HG02943 (cell line): ENCODE measurements at regions not wholly inside any gene's neighbourhood (a gene's known extent, or its start where the extent isn't known, plus 50 kb on each side); places are given as distances from the start of the nearest gene placed in this dataset.

Experiments used
- ATAC-seq: cut with Tn5 transposase; IDR thresholded peaks from one replicate; pipeline ENCODE4 v1.9.1; 2021; ENCODE audit warnings: mild to moderate bottlenecking, low read depth, moderate library complexity; ENCODE audit not compliant: unreplicated experiment

- ATAC-seq: no peak
These were observed 133.0 kb downstream of the ZDHHC21 start for GRCh38 chr9:14560194-14560593.

GRCh38 chr9:14554886-14555285, 138.3 kb downstream of the ZDHHC21 start:
- ATAC-seq: no peak

DNA sequence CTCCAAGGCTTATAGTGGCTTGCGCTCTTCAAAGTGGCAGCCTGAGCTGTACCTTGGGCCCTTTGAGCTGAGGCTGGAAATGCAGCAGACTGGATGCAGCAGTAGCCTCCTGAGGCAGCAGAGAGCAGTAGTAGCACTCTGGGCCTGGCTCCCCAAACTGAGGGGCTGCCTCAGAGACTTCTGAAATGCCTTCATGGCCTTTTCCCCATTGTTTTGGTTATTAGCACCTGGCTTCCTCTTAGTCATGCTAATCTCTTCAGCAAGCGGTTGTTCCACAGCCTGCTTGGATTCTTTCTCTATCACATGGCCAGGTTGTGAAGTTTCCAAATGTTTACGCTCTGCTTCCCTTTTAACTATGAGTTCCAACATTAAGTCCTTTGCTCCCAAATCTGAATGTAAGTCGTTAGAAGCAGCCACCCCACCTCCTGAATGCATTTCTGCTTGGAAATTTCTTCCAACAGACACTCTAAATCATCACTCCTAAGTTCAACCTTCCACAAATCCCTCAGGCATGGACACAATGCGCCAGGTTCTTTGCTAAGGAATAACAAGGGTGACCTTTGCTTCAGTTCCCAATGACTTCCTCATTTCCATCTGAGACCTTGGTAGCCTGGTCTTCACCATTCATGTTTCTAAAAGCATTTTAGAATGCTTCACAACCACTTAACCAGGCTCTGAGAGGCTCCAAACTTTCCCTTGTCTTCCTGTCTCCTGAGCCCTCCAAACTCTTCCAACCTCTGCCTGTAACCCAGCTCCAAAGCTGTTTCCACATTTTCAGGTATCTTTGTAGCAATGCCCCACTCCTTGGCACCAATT, 145.8 kb downstream of the ZDHHC21 start:
- ATAC-seq: no peak

DNA sequence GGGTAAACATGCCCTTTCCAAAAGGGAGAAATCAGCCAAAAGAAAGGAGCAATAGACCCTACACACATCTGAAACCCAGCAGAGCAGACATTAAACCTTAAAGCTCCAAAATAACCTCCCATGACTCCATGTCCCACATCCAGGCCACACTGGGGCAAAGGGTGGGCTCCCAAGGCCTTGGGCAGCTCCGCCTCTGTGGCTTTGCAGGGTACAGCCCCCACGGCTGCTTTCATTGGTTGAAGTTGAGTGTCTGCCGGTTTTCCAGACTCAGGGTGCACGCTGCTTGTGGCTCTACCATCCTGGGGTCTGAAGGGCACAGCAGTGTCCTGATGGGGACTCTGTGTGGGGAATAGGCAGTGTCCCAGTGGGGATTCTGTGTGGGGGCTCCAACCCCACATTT, 146.5 kb downstream of the ZDHHC21 start:
- no peak for ATAC-seq

- ATAC-seq: no peak
These were observed 151.2 kb downstream of the ZDHHC21 start for GRCh38 chr9:14542071-14542470.

DNA sequence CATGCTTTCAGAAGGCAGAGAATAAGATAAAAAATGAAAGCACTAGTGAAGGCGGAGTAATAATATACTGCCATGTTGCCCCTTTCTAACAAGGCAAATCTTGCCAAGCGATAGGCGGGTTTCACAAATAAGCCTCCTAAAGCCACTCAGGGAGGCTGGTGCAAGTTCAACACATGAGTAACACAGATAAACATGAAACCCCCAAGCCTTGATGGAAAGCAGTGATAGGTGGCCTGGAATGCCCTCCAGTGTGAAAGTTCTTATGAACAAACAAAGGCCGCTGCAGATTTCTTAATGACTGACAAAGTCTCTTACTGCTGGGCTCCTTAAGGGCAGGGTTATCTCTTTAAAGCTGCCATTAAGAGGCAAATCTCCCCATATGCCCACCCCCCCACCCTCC, 154.7 kb downstream of the ZDHHC21 start:
- ATAC-seq: no peak

GRCh38 chr9:14535161-14535955, 157.9 kb downstream of the ZDHHC21 start:
- ATAC-seq: no peak

DNA sequence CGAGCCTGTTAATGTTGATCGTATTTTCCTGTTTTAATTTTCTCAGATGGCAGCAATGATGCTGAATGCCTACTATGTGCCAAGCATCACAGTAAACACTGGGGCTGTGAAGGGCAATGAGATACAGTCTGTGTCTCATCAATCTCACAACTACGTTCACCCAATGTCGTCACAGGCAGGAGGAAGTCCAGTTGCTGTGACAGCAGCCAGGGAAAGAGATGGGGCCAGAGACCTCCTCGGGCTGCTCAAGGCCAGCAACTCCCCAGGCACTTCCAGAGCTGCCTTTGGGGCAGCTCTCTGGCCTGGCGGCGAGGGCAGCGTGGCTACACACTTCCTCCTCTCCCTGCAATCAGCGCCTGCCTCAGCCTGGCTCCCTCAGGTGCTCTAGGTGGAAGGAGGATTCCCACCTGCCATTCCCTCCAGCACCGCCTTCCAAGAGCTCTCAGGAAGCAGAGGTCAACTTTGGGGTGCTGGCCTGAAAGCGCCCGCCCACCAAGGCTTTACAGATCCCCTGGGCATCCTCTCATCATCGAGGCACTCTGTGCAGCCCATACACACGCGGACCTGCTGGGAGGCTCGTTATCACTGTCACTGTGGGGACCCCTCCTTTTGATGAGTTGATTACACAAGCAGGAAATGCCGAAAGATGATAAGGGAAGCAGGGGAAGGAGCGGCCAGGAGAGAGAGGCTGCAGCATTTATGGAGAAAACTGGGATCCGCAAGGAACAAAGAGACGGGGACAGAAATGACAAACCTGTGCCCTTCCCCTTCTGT, 159.2 kb downstream of the ZDHHC21 start:
- ATAC-seq: no peak

- no peak for ATAC-seq
These were observed 160.6 kb downstream of the ZDHHC21 start for GRCh38 chr9:14532456-14533115.

DNA sequence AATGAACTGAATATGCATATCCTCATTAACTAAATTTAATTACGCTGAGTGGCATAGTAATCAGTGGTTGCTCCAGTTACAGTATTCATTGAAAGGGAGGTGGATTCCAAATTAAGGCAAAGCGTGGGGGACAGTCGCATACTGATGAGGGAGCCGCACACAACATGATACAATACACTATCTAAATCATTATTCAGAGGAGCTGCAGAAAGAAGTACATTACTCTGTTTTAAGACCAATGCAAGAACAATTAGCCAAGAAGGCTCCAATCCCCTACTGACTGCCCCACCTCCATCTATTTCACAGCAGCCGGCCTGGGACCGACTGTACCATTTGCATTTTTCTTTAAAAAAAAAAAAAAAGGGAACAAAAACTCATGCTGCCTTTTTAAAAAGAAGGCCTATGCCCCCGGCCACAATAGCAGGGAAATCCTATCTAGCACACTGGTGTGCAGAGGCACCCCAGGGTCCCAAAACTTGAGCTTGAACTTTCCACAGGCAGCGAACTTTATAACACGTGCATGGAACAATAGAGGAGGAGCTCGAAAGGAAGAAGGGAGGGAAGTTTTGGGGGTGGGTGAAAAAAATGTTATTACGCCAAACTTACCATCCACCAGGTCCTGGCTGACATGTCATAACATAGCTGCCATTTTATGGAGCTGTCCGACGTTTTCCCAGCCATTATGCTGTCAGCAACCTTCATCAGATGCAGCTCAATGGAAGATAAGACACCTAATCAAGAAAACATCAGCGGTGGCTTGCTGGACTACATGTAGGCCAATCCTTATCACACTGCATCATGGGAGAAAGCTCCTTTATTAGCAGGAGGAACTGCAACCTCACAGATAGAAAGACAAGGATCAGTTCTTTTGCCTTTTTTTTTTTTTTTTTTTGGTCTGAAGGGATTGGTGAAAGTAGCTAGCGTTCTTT, 161.6 kb downstream of the ZDHHC21 start:
- ATAC-seq: no peak

GRCh38 chr9:14530841-14531240, 162.4 kb downstream of the ZDHHC21 start:
- no peak for ATAC-seq

DNA sequence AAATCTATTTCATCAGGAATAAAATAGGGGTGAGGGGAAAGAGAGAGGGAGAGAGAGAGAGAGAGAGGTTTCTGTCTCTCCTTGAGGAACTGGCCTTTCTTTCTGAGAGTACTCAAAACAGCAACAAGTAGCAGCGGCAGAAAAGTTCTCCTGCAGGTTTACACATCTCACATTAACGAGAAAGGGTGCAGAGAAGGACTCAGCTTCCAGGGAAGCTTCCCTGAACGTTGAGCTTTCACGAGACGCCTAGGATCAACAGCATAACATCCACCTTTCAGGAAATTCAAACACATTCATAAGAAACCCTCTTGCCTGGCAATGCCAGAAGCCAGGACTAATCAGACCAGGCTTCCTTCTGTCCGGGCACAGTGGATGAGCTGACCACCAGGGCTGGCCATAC, 162.9 kb downstream of the ZDHHC21 start:
- no peak for ATAC-seq

- ATAC-seq: no peak
These were observed 163.6 kb downstream of the ZDHHC21 start for GRCh38 chr9:14529629-14530028.

- ATAC-seq: no peak
These were observed 164.2 kb downstream of the ZDHHC21 start for GRCh38 chr9:14529054-14529453.

DNA sequence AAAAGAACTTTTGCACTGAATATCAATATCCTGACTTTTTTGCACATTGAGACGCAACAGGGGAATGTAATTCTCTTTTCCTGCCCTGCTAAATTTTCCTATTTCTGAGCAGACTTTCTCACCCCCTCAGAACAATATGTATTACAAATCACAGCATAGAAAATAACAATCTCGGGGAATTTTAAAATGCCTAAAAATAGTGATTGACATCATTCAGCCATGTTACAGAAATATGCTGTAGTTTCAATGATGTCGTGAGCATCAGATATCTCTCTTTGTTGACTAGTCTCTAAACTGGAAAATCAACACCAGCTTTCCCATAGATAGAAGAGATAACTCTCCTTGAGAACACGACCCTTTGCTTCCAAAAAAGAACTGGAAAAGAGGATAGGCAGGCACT, 166.7 kb downstream of the ZDHHC21 start:
- no peak for ATAC-seq

- no peak for ATAC-seq
These were observed 167.4 kb downstream of the ZDHHC21 start for GRCh38 chr9:14525856-14526255.

- ATAC-seq: no peak
These were observed 168.2 kb downstream of the ZDHHC21 start for GRCh38 chr9:14524873-14525515.

GRCh38 chr9:14523545-14523944, 169.7 kb downstream of the ZDHHC21 start:
- ATAC-seq: no peak
